Uterus (tissue), 2 donors: ENCODE measurements at regions not wholly inside any gene's neighbourhood (a gene's known extent, or its start where the extent isn't known, plus 50 kb on each side); places are given as distances from the start of the nearest gene placed in this dataset.

Source experiments
- POLR2A ChIP-seq, 2 donors: fragments of 450-650 bp; IDR thresholded peaks; one replicate each; pipeline ENCODE4 v1.6.1; 2016; ENCODE audit warnings: antibody characterized with exemption in 2 of 2, mild to moderate bottlenecking in 1 of 2, moderate library complexity in 1 of 2
- TF ChIP-seq, protein P1 (sequence below), 4 experiments: fragments of 200-600 bp in 2 of 4; fragments of 450-650 bp in 2 of 4; sonication (generic) in 2 of 4; IDR thresholded peaks; one replicate each; pipeline ENCODE4 v1.5.1; 2016 to 2019; ENCODE audit warnings: antibody characterized with exemption in 4 of 4, mild to moderate bottlenecking in 2 of 4, moderate library complexity in 1 of 4

GRCh38 chr1:30363031-30363430, 360.4 kb downstream of the MATN1 start:
- TF ChIP-seq, protein P1, sequence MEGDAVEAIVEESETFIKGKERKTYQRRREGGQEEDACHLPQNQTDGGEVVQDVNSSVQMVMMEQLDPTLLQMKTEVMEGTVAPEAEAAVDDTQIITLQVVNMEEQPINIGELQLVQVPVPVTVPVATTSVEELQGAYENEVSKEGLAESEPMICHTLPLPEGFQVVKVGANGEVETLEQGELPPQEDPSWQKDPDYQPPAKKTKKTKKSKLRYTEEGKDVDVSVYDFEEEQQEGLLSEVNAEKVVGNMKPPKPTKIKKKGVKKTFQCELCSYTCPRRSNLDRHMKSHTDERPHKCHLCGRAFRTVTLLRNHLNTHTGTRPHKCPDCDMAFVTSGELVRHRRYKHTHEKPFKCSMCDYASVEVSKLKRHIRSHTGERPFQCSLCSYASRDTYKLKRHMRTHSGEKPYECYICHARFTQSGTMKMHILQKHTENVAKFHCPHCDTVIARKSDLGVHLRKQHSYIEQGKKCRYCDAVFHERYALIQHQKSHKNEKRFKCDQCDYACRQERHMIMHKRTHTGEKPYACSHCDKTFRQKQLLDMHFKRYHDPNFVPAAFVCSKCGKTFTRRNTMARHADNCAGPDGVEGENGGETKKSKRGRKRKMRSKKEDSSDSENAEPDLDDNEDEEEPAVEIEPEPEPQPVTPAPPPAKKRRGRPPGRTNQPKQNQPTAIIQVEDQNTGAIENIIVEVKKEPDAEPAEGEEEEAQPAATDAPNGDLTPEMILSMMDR (IDR thresholded peaks at IDR 0.05) = no peak
- TF ChIP-seq POLR2A (IDR thresholded peaks at IDR 0.05) = no peak
